Sigmoid colon (tissue), 6 donors: ENCODE measurements at regions not wholly inside any gene's neighbourhood (a gene's known extent, or its start where the extent isn't known, plus 50 kb on each side); places are given as distances from the start of the nearest gene placed in this dataset.

Experiments
- DNase-seq: peaks from one replicate; pipeline ENCODE4 v3.0.0-alpha.2; 2019
- H3K27ac ChIP-seq, 4 donors: fragments of 200-600 bp; sonication (generic); one replicate each; pipeline ENCODE4 v1.5.1; 2016 to 2019; ENCODE audit warnings: mild to moderate bottlenecking in 1 of 4
- H3K27me3 ChIP-seq, 3 donors: fragments of 200-600 bp; sonication (generic); one replicate each; pipeline ENCODE4 v1.5.1; 2019; ENCODE audit warnings: mild to moderate bottlenecking in 1 of 3
- H3K36me3 ChIP-seq, 4 donors: fragments of 200-600 bp; sonication (generic); one replicate each; pipeline ENCODE4 v1.5.1; 2016 to 2019
- H3K4me1 ChIP-seq, 4 donors: fragments of 200-600 bp; sonication (generic); one replicate each; pipeline ENCODE4 v1.5.1; 2017 to 2019
- H3K4me3 ChIP-seq, 4 donors: fragments of 200-600 bp; sonication (generic); one replicate each; pipeline ENCODE4 v1.5.1; 2017 to 2019; ENCODE audit warnings: mild to moderate bottlenecking in 2 of 4, moderate library complexity in 1 of 4
- H3K9me3 ChIP-seq, 4 donors: fragments of 200-600 bp in 3 of 4; sonication (generic) in 3 of 4; one replicate each; pipeline versions ENCODE4 v1.5.1 to v1.6.1; 2013 to 2019
- EP300 ChIP-seq, 4 donors: sonication (generic); formaldehyde crosslinking; IDR thresholded peaks; one replicate each; pipeline ENCODE4 v1.6.1; 2017; ENCODE audit warnings: antibody characterized with exemption in 4 of 4
- POLR2A ChIP-seq, 2 donors: fragments of 450-650 bp; IDR thresholded peaks; one replicate each; pipeline ENCODE4 v1.6.1; 2016; ENCODE audit warnings: antibody characterized with exemption in 2 of 2, mild to moderate bottlenecking in 2 of 2, moderate library complexity in 2 of 2
- POLR2AphosphoS5 ChIP-seq, 4 donors: sonication (generic); formaldehyde crosslinking; IDR thresholded peaks; one replicate each; pipeline ENCODE4 v1.6.1; 2017; ENCODE audit warnings: antibody characterized with exemption in 4 of 4
- WGBS, 2 donors: extraction: QIAGEN DNeasy Blood & Tissue Kit; methylation state at CpG; one replicate each; pipeline ENCODE4 v1.1.7; 2013; 5-methylcytosine and 5-hydroxymethylcytosine counted together
- intact Hi-C: fragments of 100-400 bp; cut with DNase I; formaldehyde crosslinking; loops from one replicate; pipeline ENCODE4 v1.15.1; 2023
- TF ChIP-seq, protein P1 (sequence below), 4 experiments: fragments of 450-650 bp in 3 of 4; fragments of 200-600 bp in 1 of 4; IDR thresholded peaks; one replicate each; pipeline ENCODE4 v1.5.1; 2016 to 2019; ENCODE audit warnings: antibody characterized with exemption in 4 of 4, mild to moderate bottlenecking in 3 of 4, moderate library complexity in 2 of 4
- donor health status: healthy with polysubstance abuse.
- donor health status: healthy.

DNA sequence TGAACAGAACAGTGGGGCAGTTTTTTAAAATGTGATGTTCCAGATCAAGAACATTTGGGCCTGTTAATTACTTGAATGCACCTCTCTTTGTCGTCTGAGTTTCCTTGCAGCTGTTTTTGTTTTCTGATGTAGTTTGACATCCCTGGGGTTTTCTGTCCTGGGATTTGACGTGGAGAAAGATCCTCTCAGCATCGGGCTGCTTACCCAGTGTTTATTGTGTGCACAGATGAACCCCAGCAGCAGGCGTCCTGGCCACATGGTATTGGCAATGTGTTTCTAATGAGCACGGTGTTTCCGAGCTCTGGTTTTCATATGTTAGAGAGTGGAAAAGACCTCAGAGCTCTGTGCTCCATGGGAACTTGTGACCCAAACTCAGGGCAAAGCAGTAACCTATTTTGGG is 191.1 kb upstream of the IRX3 start:
- intact Hi-C loops, result no loop called here

DNA sequence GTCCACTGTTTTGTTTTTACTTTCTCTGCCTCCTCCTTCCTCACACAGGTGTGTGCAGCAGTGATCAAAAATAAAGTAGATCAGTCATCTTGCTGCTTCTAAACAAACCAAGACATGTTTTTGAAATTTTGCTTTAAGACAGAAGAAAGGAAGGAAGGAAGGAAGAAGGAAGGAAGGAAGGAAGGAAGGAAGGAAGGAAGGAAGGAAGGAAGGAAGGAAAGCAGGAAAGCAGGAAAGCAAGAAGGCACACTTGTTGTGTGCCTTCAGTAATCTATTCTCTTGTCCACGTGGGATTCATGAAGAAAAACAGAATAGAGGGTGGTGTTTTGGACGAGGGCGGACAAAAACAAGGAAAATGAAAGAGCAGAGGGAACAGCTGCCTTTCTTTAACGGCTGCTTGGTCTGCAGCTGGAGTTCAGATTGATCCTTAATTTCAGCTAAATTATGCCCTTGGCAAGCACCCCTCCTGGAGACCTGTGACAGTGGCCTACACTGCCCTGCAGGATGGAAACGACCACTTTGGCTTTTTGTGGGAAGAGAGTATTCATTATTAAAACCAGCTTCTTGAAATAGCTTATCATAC is 188.5 kb upstream of the IRX3 start:
- no peak overlapping the region for H3K4me3 ChIP-seq
- no peak for DNase-seq
- no peaks in the 10 kb centered on the region for H3K36me3 ChIP-seq
- no peaks in the 10 kb centered on the region for H3K4me1 ChIP-seq
- no peaks in the 10 kb centered on the region for H3K9me3 ChIP-seq
- peaks cover 0 to 4% (median 0%) of the 10 kb centered on the region in 3 donors for H3K27me3 ChIP-seq
- H3K27ac ChIP-seq, result no peak overlapping the region
- intact Hi-C loops, result no loop called here
- no peak for TF ChIP-seq POLR2A (IDR thresholded peaks at IDR 0.05)
- no peak for TF ChIP-seq EP300 (IDR thresholded peaks at IDR 0.05)
- TF ChIP-seq, protein P1, sequence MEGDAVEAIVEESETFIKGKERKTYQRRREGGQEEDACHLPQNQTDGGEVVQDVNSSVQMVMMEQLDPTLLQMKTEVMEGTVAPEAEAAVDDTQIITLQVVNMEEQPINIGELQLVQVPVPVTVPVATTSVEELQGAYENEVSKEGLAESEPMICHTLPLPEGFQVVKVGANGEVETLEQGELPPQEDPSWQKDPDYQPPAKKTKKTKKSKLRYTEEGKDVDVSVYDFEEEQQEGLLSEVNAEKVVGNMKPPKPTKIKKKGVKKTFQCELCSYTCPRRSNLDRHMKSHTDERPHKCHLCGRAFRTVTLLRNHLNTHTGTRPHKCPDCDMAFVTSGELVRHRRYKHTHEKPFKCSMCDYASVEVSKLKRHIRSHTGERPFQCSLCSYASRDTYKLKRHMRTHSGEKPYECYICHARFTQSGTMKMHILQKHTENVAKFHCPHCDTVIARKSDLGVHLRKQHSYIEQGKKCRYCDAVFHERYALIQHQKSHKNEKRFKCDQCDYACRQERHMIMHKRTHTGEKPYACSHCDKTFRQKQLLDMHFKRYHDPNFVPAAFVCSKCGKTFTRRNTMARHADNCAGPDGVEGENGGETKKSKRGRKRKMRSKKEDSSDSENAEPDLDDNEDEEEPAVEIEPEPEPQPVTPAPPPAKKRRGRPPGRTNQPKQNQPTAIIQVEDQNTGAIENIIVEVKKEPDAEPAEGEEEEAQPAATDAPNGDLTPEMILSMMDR (IDR thresholded peaks at IDR 0.05), result no peak
- TF ChIP-seq POLR2AphosphoS5 (IDR thresholded peaks at IDR 0.05), result no peak
- WGBS, 2 donors, result 59 to 62% methylated on average over 5 of the region's 5 CpGs

More for the DNA sequence above, 191.1 kb upstream of the IRX3 start:
- Histone ChIP-seq H3K27ac (no peak overlapping the region), H3K36me3 (no peaks in the 10 kb centered on the region), H3K9me3 (no peaks in the 10 kb centered on the region), H3K27me3 (no peaks in the 10 kb centered on the region), H3K4me3 (no peak overlapping the region), H3K4me1 (no peaks in the 10 kb centered on the region)
- no peak for DNase-seq
- WGBS, 2 donors, result 80% methylated on average over 6 of the region's 6 CpGs
- TF ChIP-seq POLR2AphosphoS5 (IDR thresholded peaks at IDR 0.05) (no peak), EP300 (IDR thresholded peaks at IDR 0.05) (no peak), POLR2A (IDR thresholded peaks at IDR 0.05) (no peak)
- TF ChIP-seq, protein P1 (IDR thresholded peaks at IDR 0.05), result no peak

DNA sequence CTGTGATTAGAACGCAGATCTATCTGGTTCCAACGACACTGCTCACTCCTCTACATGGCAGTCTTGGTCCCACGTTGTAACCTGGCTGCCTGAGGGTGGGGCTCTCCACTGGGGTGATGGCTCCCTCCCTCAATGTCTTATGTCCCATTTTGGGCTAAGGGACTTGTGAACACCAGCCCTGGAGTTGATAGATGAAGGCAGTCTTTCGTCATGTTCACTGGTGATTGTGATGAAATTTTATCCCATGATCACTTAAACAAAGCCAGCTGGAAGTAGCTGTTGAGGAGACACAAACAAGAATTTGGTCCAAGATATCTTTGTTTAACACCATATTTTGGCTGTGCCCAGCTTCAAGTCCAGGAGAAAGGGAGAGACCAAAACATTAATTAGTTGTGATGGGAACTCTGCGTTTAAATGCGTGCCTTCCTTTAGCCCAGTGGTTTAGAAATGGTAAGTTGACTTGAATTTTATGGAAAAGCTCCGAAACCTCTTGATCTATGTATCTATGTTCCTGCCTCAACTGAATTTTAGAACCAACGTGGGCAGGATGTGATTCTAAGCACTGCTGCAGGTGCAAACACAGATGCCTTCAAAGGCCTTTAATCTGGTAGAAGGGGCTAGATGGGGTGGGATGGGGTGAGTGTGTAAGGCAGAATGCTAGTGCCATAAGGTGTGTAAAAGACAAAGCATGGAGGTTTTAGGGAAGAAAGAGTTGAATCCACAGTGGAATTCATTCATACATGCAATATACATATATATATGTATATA is 186.8 kb upstream of the IRX3 start:
- Histone ChIP-seq H3K4me1 (no peaks in the 10 kb centered on the region), H3K27me3 (peaks cover 0 to 4% (median 0%) of the 10 kb centered on the region in 3 donors), H3K27ac (no peak overlapping the region), H3K9me3 (no peaks in the 10 kb centered on the region), H3K36me3 (no peaks in the 10 kb centered on the region), H3K4me3 (no peak overlapping the region)
- intact Hi-C loops, result no loop called here
- DNase-seq, result no peak
- TF ChIP-seq POLR2AphosphoS5 (IDR thresholded peaks at IDR 0.05), result peak in 1 of 4 donors; percentile 14
- TF ChIP-seq, protein P1 (IDR thresholded peaks at IDR 0.05), result no peak
- WGBS, 2 donors, result 69 to 82% methylated on average over 8 of the region's 8 CpGs

DNA sequence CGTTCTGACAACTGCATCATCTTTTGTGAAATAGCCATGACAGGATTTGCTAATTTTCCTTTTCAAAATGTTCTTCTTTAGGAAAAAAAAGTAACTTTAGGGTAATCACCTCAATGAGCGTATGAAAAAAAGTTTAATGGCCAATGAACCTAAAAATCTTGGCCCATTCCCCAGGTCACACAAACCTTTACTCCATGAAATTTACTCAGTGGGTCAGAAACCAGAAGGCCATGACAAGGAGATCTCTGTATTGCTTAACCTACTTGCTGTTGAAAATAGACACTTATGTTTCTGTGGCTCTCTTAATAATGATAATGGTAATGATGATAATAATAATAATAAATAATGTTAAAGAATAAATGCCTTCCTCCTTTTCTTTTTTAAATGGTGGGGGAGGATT is 180.8 kb upstream of the IRX3 start:
- peaks cover 0 to 4% (median 0%) of the 10 kb centered on the region in 3 donors for H3K27me3 ChIP-seq
- H3K36me3 ChIP-seq, result no peaks in the 10 kb centered on the region
- peaks cover 0 to 5% (median 1%) of the 10 kb centered on the region in 4 donors for H3K9me3 ChIP-seq
- TF ChIP-seq, protein P1 (IDR thresholded peaks at IDR 0.05), result no peak
- TF ChIP-seq POLR2AphosphoS5 (IDR thresholded peaks at IDR 0.05) (no peak), EP300 (IDR thresholded peaks at IDR 0.05) (no peak), POLR2A (IDR thresholded peaks at IDR 0.05) (no peak)
- no peak overlapping the region for H3K27ac ChIP-seq
- H3K4me1 ChIP-seq, result no peaks in the 10 kb centered on the region
- WGBS, 2 donors, result 91 to 93% methylated on average over 2 of the region's 2 CpGs
- DNase-seq, result no peak
- intact Hi-C loops, result no loop called here
- no peak overlapping the region for H3K4me3 ChIP-seq
